HCT116 (cell line): ENCODE measurements at regions not wholly inside any gene's neighbourhood (a gene's known extent, or its start where the extent isn't known, plus 50 kb on each side); places are given as distances from the start of the nearest gene placed in this dataset.

Experiments used
- ATAC-seq: fragments of 200-7000 bp; cut with Tn5 transposase; 2 replicates; pipeline ENCODE4 v1.9.1; 2020; ENCODE audit warnings: mild to moderate bottlenecking, moderate library complexity
- BruUV-seq: library from RNA; stranded (reverse); fragments of 400-500 nt; replicated peaks from 2 replicates; lab custom pipeline; 2021; lab: Mats Ljungman, UMichigan
- CTCF ChIA-PET: fragments of 300-600 bp; sonication (Branson Sonifier 250); formaldehyde crosslinking; loops from one replicate; lab custom pipeline; 2021; ENCODE audit warnings: antibody characterized with exemption; lab: Charles Lee
- POLR2A ChIA-PET: fragments of 300-600, 350-600 bp; sonication (Branson Sonifier 250); formaldehyde crosslinking; loops from one replicate; lab custom pipeline; 2021; ENCODE audit warnings: antibody characterized with exemption; lab: Charles Lee
- RAD21 ChIA-PET, 2 experiments: fragments of 300-600 bp; sonication (Branson Sonifier 250); formaldehyde crosslinking; loops; one replicate each; lab custom pipeline; 2023; ENCODE audit warnings: low total read pairs in 2 of 2; ENCODE audit not compliant: uncharacterized antibody in 2 of 2, unreplicated experiment in 2 of 2, low non-redundant PET in 1 of 2; lab: Charles Lee
- DNase-seq: peaks from one replicate; pipeline ENCODE4 v3.0.0-alpha.2; 2010; ENCODE audit warnings: low read depth, low spot score
- H2AFZ ChIP-seq: fragments of 200-600 bp; shearing (Covaris generic), sonication (generic); 2 replicates; pipeline ENCODE4 v1.6.1; 2017; ENCODE audit warnings: low read depth, mixed run types, mixed read lengths, antibody characterized with exemption, low read length; ENCODE audit not compliant: poor library complexity, severe bottlenecking
- H3K27ac ChIP-seq: 2 replicates; pipeline ENCODE4 v1.5.1; 2012; ENCODE audit warnings: low read depth, low read length
- H3K27me3 ChIP-seq: fragments of 200-600 bp; sonication (generic); 2 replicates; pipeline ENCODE4 v1.6.1; 2016; ENCODE audit warnings: mixed run types, low read length, mixed read lengths; ENCODE audit not compliant: insufficient read depth
- H3K36me3 ChIP-seq, 2 experiments: fragments of 200-500 bp in 1 of 2; fragments of 200-600 bp in 1 of 2; sonication (Bioruptor generic) in 1 of 2; sonication (generic) in 1 of 2; 2 replicates each; pipeline versions ENCODE4 v1.5.1 to v1.6.1; 2014 to 2016; ENCODE audit warnings: low read length in 2 of 2, inconsistent platforms in 1 of 2, mixed read lengths in 1 of 2, mixed run types in 1 of 2; ENCODE audit not compliant: insufficient read depth in 2 of 2, control insufficient read depth in 1 of 2
- H3K4me1 ChIP-seq, 2 experiments: fragments of 200-600 bp in 1 of 2; sonication (generic) in 1 of 2; 2 replicates each; pipeline versions ENCODE4 v1.5.1 to v1.6.1; 2012 to 2017; ENCODE audit warnings: low read length in 2 of 2, inconsistent platforms in 1 of 2, mild to moderate bottlenecking in 1 of 2, mixed read lengths in 1 of 2, mixed run types in 1 of 2, moderate library complexity in 1 of 2; ENCODE audit not compliant: insufficient read depth in 2 of 2, control insufficient read depth in 1 of 2
- H3K4me2 ChIP-seq: fragments of 200-600 bp; sonication (generic); 2 replicates; pipeline ENCODE4 v1.6.1; 2017; ENCODE audit warnings: mixed run types, low read length, mixed read lengths
- H3K4me3 ChIP-seq, 2 experiments: fragments of 200-600 bp in 1 of 2; sonication (generic) in 1 of 2; replicated peaks in 1 of 2; 2 replicates each; pipeline ENCODE4 v1.5.1; 2011 to 2016; ENCODE audit warnings: low read length in 2 of 2, control low read depth in 1 of 2, low read depth in 1 of 2, mild to moderate bottlenecking in 1 of 2, mixed read lengths in 1 of 2, mixed run types in 1 of 2
- H3K79me2 ChIP-seq: fragments of 200-600 bp; sonication (generic); 2 replicates; pipeline ENCODE4 v1.6.1; 2017; ENCODE audit warnings: mild to moderate bottlenecking, mixed run types, low read length, moderate library complexity, mixed read lengths; ENCODE audit not compliant: insufficient read depth
- H3K9ac ChIP-seq: fragments of 200-600 bp; sonication (generic); 2 replicates; pipeline ENCODE4 v1.6.1; 2016; ENCODE audit warnings: low read length, mixed read lengths
- H3K9me2 ChIP-seq: fragments of 200-600 bp; sonication (generic), shearing (Covaris generic); 2 replicates; pipeline ENCODE4 v1.6.1; 2017; ENCODE audit warnings: mixed run types, mild to moderate bottlenecking, moderate library complexity; ENCODE audit not compliant: insufficient read depth
- H3K9me3 ChIP-seq, 2 experiments: fragments of 200-500 bp in 1 of 2; fragments of 200-600 bp in 1 of 2; sonication (Bioruptor generic) in 1 of 2; sonication (generic) in 1 of 2; 2 replicates each; pipeline ENCODE4 v1.6.1; 2014 to 2017; ENCODE audit warnings: low read length in 2 of 2, mixed read lengths in 2 of 2, inconsistent platforms in 1 of 2, low read depth in 1 of 2, mild to moderate bottlenecking in 1 of 2, mixed run types in 1 of 2, moderate library complexity in 1 of 2; ENCODE audit not compliant: control insufficient read depth in 1 of 2, insufficient read depth in 1 of 2
- H4K20me1 ChIP-seq: fragments of 200-600 bp; sonication (generic), shearing (Covaris generic); 2 replicates; pipeline ENCODE4 v1.6.1; 2017; ENCODE audit warnings: mixed run types, mild to moderate bottlenecking, moderate library complexity; ENCODE audit not compliant: insufficient read depth
- CBX3 ChIP-seq: IDR thresholded peaks from 2 replicates; pipeline ENCODE4 v1.6.1; 2012; ENCODE audit warnings: low read depth
- CTCF ChIP-seq, 3 experiments: fragments of 200-600 bp in 1 of 3; sonication (generic) in 1 of 3; IDR thresholded peaks in 2 of 3; conservative IDR thresholded peaks in 1 of 3; 2 replicates each; pipeline ENCODE4 v1.5.1; 2012 to 2017; ENCODE audit warnings: low read depth in 2 of 3, low read length in 2 of 3, antibody characterized with exemption in 1 of 3, borderline replicate concordance in 1 of 3, control low read depth in 1 of 3, mild to moderate bottlenecking in 1 of 3, mixed read lengths in 1 of 3, mixed run types in 1 of 3, moderate library complexity in 1 of 3; ENCODE audit not compliant: insufficient read depth in 1 of 3
- EGR1 ChIP-seq: IDR thresholded peaks from 2 replicates; pipeline ENCODE4 v1.6.1; 2012; ENCODE audit warnings: low read depth
- ELF1 ChIP-seq: IDR thresholded peaks from 2 replicates; pipeline ENCODE4 v1.6.1; 2012; ENCODE audit warnings: low read depth, borderline replicate concordance
- EZH2 ChIP-seq: fragments of 200-600 bp; sonication (generic); IDR thresholded peaks from 2 replicates; pipeline ENCODE4 v1.6.1; 2017; ENCODE audit warnings: antibody characterized with exemption, mixed run types
- EZH2phosphoT487 ChIP-seq: fragments of 200-600 bp; IDR thresholded peaks from 2 replicates; pipeline ENCODE4 v1.6.1; 2018; ENCODE audit warnings: antibody characterized with exemption, borderline replicate concordance
- FOSL1 ChIP-seq: IDR thresholded peaks from 2 replicates; pipeline ENCODE4 v1.6.1; 2012; ENCODE audit warnings: low read depth
- MAX ChIP-seq: IDR thresholded peaks from 2 replicates; pipeline ENCODE4 v1.6.1; 2012
- POLR2A ChIP-seq: IDR thresholded peaks from 2 replicates; pipeline ENCODE4 v1.7.0; 2011; ENCODE audit warnings: borderline replicate concordance; ENCODE audit not compliant: insufficient read depth, insufficient read length; ENCODE audit errors: extremely low read depth
- POLR2AphosphoS5 ChIP-seq: IDR thresholded peaks from 2 replicates; pipeline ENCODE4 v1.6.1; 2011; ENCODE audit warnings: mild to moderate bottlenecking, low read depth, low read length, moderate library complexity
- SIN3A ChIP-seq: IDR thresholded peaks from 2 replicates; pipeline ENCODE4 v1.6.1; 2012; ENCODE audit warnings: low read depth
- TCF7L2 ChIP-seq: IDR thresholded peaks from 2 replicates; pipeline ENCODE4 v1.7.0; 2011; ENCODE audit warnings: borderline replicate concordance, inconsistent platforms; ENCODE audit not compliant: insufficient read depth, insufficient read length; ENCODE audit errors: extremely low read depth
- ZBTB33 ChIP-seq: IDR thresholded peaks from 2 replicates; pipeline ENCODE4 v1.6.1; 2011; ENCODE audit warnings: mild to moderate bottlenecking, low read length, moderate library complexity; ENCODE audit not compliant: insufficient replicate concordance; ENCODE audit errors: extremely low read depth
- ZFX ChIP-seq: fragments of 450-650 bp; IDR thresholded peaks from 2 replicates; pipeline ENCODE4 v1.6.1; 2017
- ZNF274 ChIP-seq: fragments of 200-500 bp; sonication (Bioruptor generic); IDR thresholded peaks from 2 replicates; pipeline ENCODE4 v1.6.1; 2014; ENCODE audit warnings: mild to moderate bottlenecking, low read depth, low read length, inconsistent platforms
- intact Hi-C: fragments of 100-400 bp; cut with micrococcal nuclease; formaldehyde crosslinking; loops from 2 replicates; pipeline ENCODE4 v1.10.0; 2022
- TF ChIP-seq, protein P1 (sequence below): IDR thresholded peaks from 2 replicates; pipeline ENCODE4 v1.6.1; 2012

- Histone ChIP-seq H2AFZ (no peak overlapping the region), H3K4me3 (no peak overlapping the region), H3K4me1 (no peaks in the 10 kb centered on the region), H3K9ac (no peak overlapping the region), H3K36me3 (no peaks in the 10 kb centered on the region), H3K27me3 (no peaks in the 10 kb centered on the region), H3K9me2 (no peaks in the 10 kb centered on the region), H4K20me1 (no peaks in the 10 kb centered on the region), H3K79me2 (no peaks in the 10 kb centered on the region), H3K4me2 (no peak overlapping the region), H3K27ac (no peak overlapping the region), H3K9me3 (no peaks in the 10 kb centered on the region)
- CTCF ChIA-PET = no interaction called here
- DNase-seq (no peak), ATAC-seq (no peak)
- TF ChIP-seq EGR1 (no peak), ZBTB33 (no peak), EZH2phosphoT487 (no peak), MAX (no peak), TCF7L2 (no peak), CTCF (IDR thresholded peaks at IDR 0.05 in 2 of 3, conservative IDR thresholded peaks at IDR 0.05 in 1 of 3; ENCODE audit: borderline replicate concordance in 1 of 3, insufficient read depth in 1 of 3, low read depth in 2 of 3, low read length in 2 of 3) (no peak), ZNF274 (no peak), SIN3A (no peak), POLR2A (no peak), FOSL1 (no peak), CBX3 (no peak), POLR2AphosphoS5 (no peak), ELF1 (no peak), ZFX (no peak), EZH2 (no peak)
- TF ChIP-seq, protein P1, sequence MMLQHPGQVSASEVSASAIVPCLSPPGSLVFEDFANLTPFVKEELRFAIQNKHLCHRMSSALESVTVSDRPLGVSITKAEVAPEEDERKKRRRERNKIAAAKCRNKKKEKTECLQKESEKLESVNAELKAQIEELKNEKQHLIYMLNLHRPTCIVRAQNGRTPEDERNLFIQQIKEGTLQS = no peak
- RAD21 ChIA-PET = no interaction called here
- POLR2A ChIA-PET = no interaction called here
- BruUV-seq = no TSS peak
- intact Hi-C loops = no loop called here
These were observed 62.1 kb upstream of the ESRRB start for GRCh38 chr14:76313852-76314251.
